H1 (cell line): ENCODE measurements at regions not wholly inside any gene's neighbourhood (a gene's known extent, or its start where the extent isn't known, plus 50 kb on each side); places are given as distances from the start of the nearest gene placed in this dataset.

Source experiments
- CBX8 ChIP-seq: fragments of 300-800, 300-1000 bp; sonication (generic); IDR thresholded peaks from 2 replicates; pipeline ENCODE4 v1.7.1; 2016; ENCODE audit warnings: low read depth, low read length, borderline replicate concordance
- GABPA ChIP-seq: IDR thresholded peaks from 2 replicates; pipeline ENCODE4 v1.6.1; 2011; ENCODE audit warnings: mild to moderate bottlenecking, low read length, moderate library complexity, borderline replicate concordance; ENCODE audit not compliant: insufficient read depth
- KDM1A ChIP-seq: fragments of 200-600, 300-600 bp; sonication (generic); IDR thresholded peaks from 2 replicates; pipeline ENCODE4 v1.7.1; 2016; ENCODE audit warnings: mild to moderate bottlenecking, low read length, borderline replicate concordance
- KDM4A ChIP-seq: IDR thresholded peaks from one replicate; pipeline ENCODE4 v1.7.1; 2012; ENCODE audit warnings: low read depth, mild to moderate bottlenecking, moderate library complexity, low read length, inconsistent platforms; ENCODE audit not compliant: severe bottlenecking
- RAD21 ChIP-seq, 2 experiments: IDR thresholded peaks in 1 of 2; conservative IDR thresholded peaks in 1 of 2; 2 replicates each; pipeline ENCODE4 v1.6.1; 2011; ENCODE audit warnings: low read depth in 2 of 2, low read length in 2 of 2, improper control_type of control experiment in 1 of 2, inconsistent platforms in 1 of 2, mild to moderate bottlenecking in 1 of 2, moderate library complexity in 1 of 2
- SIRT6 ChIP-seq: IDR thresholded peaks from one replicate; pipeline ENCODE4 v1.7.1; 2012; ENCODE audit warnings: low read length, inconsistent platforms

DNA sequence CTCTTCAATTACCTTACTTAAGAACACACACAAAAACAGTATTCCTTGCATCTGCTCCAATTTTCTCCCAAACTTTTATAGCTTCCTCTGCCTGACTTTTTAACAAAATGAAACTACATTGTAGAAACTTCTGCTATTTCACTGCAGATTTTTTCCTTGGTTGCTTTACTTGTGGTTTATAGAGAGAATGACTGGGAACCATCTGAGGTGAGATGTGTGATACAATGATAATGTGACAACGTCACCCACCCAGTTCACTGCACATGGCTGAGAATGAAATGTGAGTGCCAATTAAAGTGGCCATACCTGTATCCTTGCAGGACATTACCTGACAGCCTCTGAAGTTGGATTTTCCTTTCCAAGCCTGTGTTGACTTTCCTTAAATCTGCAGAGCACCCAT is 258.4 kb downstream of the CD83 start (continued):
- TF ChIP-seq GABPA (no peak), SIRT6 (no peak), KDM4A (no peak), RAD21 (IDR thresholded peaks at IDR 0.05 in 1 of 2, conservative IDR thresholded peaks at IDR 0.05 in 1 of 2; ENCODE audit: low read depth in 2 of 2, low read length in 2 of 2) (no peak), CBX8 (no peak), KDM1A (no peak)
